Upper lobe of right lung (tissue), 1 donor: ENCODE measurements at regions not wholly inside any gene's neighbourhood (a gene's known extent, or its start where the extent isn't known, plus 50 kb on each side); places are given as distances from the start of the nearest gene placed in this dataset.
A peak's percentile ranks its signal among the peaks of the same experiment; 100 is the strongest.

ENCODE experiments used
- ATAC-seq: fragments of 200-7000 bp; cut with Tn5 transposase; one replicate; pipeline ENCODE4 v1.9.1; 2020; ENCODE audit warnings: mild to moderate bottlenecking, moderate library complexity
- DNase-seq: peaks from one replicate; pipeline ENCODE4 v3.0.0-alpha.2; 2020
- H3K27ac ChIP-seq: fragments of 200-600 bp; one replicate; pipeline ENCODE4 v1.8.0; 2022
- H3K27me3 ChIP-seq: fragments of 200-600 bp; one replicate; pipeline ENCODE4 v1.8.0; 2022; ENCODE audit warnings: mild to moderate bottlenecking
- H3K36me3 ChIP-seq: fragments of 200-600 bp; one replicate; pipeline ENCODE4 v1.8.0; 2022
- H3K4me1 ChIP-seq: fragments of 200-600 bp; one replicate; pipeline ENCODE4 v1.8.0; 2022
- H3K4me3 ChIP-seq: fragments of 200-600 bp; one replicate; pipeline ENCODE4 v1.8.0; 2022; ENCODE audit warnings: mild to moderate bottlenecking
- H3K9me3 ChIP-seq: fragments of 200-600 bp; one replicate; pipeline ENCODE4 v1.8.0; 2022
- CTCF ChIP-seq: fragments of 200-600 bp; IDR thresholded peaks from one replicate; pipeline ENCODE4 v1.8.0; 2022; ENCODE audit warnings: antibody characterized with exemption
- intact Hi-C: fragments of 100-400 bp; cut with DNase I; formaldehyde crosslinking; loops from one replicate; pipeline ENCODE4 v1.11.0; 2022
- donor health status: DM: no; HTN: yes; CAD: no; lungs with severe emphysema.

- Histone ChIP-seq H3K9me3 (no peaks in the 10 kb centered on the region), H3K27me3 (no peaks in the 10 kb centered on the region), H3K27ac (no peak overlapping the region), H3K36me3 (no peaks in the 10 kb centered on the region), H3K4me1 (no peaks in the 10 kb centered on the region), H3K4me3 (no peak overlapping the region)
- DNase-seq (no peak), ATAC-seq (no peak)
- intact Hi-C loops: no loop called here
- TF ChIP-seq CTCF: no peak
These were observed 304.6 kb downstream of the TXNL1 start for GRCh38 chr18:56333839-56334238.

- H3K27me3 ChIP-seq: no peaks in the 10 kb centered on the region
- no peak overlapping the region for H3K27ac ChIP-seq
- H3K36me3 ChIP-seq: no peaks in the 10 kb centered on the region
- H3K4me3 ChIP-seq: no peak overlapping the region
- DNase-seq: no peak
- TF ChIP-seq CTCF: no peak
- H3K9me3 ChIP-seq: no peaks in the 10 kb centered on the region
- H3K4me1 ChIP-seq: no peaks in the 10 kb centered on the region
- intact Hi-C loops: no loop called here
- peak; percentile 12 for ATAC-seq
These were observed 305.2 kb downstream of the TXNL1 start for GRCh38 chr18:56333146-56333545.

- H3K27ac ChIP-seq: no peak overlapping the region
- no peak for DNase-seq
- H3K4me3 ChIP-seq: no peak overlapping the region
- H3K9me3 ChIP-seq: no peaks in the 10 kb centered on the region
- H3K36me3 ChIP-seq: no peaks in the 10 kb centered on the region
- ATAC-seq: no peak
- no peak for TF ChIP-seq CTCF
- intact Hi-C loops: no loop called here
- no peaks in the 10 kb centered on the region for H3K27me3 ChIP-seq
- no peaks in the 10 kb centered on the region for H3K4me1 ChIP-seq
These were observed 306.0 kb downstream of the TXNL1 start for GRCh38 chr18:56332371-56332770.

GRCh38 chr18:56330366-56331110 is 307.9 kb downstream of the TXNL1 start:
- ATAC-seq (no peak), DNase-seq (no peak)
- Histone ChIP-seq H3K27ac (no peak overlapping the region), H3K27me3 (no peaks in the 10 kb centered on the region), H3K9me3 (no peaks in the 10 kb centered on the region), H3K4me1 (peaks cover 3% of the 10 kb centered on the region), H3K4me3 (no peak overlapping the region), H3K36me3 (no peaks in the 10 kb centered on the region)
- TF ChIP-seq CTCF: no peak
- intact Hi-C loops: no loop called here

- DNase-seq (no peak), ATAC-seq (no peak)
- TF ChIP-seq CTCF: no peak
- no peaks in the 10 kb centered on the region for H3K9me3 ChIP-seq
- H3K4me3 ChIP-seq: no peak overlapping the region
- intact Hi-C loops: no loop called here
- no peak overlapping the region for H3K27ac ChIP-seq
- no peaks in the 10 kb centered on the region for H3K36me3 ChIP-seq
- H3K27me3 ChIP-seq: no peaks in the 10 kb centered on the region
- peaks cover 3% of the 10 kb centered on the region for H3K4me1 ChIP-seq
These were observed 308.9 kb downstream of the TXNL1 start for GRCh38 chr18:56329536-56329935.
